Loucy (cell line): ENCODE measurements at regions not wholly inside any gene's neighbourhood (a gene's known extent, or its start where the extent isn't known, plus 50 kb on each side); places are given as distances from the start of the nearest gene placed in this dataset.

Source experiments
- EZH2phosphoT487 ChIP-seq: fragments of 200-600 bp; IDR thresholded peaks from 2 replicates; pipeline ENCODE4 v1.6.1; 2018; ENCODE audit warnings: antibody characterized with exemption, mild to moderate bottlenecking, moderate library complexity, borderline replicate concordance
- TF ChIP-seq, protein P1 (sequence below): fragments of 200-600 bp; sonication (generic); conservative IDR thresholded peaks from 2 replicates; pipeline ENCODE4 v1.5.1; 2014; ENCODE audit warnings: mild to moderate bottlenecking, antibody characterized with exemption, low read length

DNA sequence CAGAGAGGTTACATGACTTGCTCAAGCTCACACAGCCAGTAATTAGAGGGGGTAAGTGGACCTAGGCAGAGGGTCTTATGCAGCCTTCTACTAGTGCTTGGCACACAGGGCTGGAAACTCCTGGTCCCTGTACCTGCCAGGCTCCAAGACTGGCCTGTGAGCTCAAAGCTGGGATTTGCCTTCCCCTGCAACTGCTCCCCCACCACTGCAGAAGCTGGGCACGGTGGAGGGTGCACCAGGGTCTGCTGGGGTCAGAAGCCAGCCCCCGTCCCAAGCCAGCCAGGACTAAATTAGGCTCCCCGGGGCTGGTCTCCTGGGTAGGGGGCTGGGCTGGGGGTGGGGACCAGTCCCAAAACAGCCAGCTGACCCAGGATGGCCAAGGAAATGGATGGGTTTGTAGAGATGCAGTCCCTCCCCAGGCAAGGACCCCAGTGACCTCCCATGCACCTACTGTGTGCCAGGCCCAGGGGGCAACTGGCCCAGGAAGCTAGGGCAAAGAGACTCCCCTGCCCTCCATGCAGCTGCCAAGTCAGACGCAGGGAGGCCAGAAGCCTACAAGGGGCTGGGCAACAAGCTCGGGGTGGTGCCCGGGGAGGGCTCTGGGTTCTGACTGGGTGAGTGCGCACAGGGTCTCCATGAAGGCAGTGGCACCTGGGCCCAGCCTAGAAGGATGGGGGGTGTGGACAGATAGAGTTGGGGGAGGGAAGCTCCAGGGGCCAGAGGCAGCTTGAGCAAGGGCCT is 51.8 kb upstream of the LINGO1 start:
- TF ChIP-seq, protein P1, sequence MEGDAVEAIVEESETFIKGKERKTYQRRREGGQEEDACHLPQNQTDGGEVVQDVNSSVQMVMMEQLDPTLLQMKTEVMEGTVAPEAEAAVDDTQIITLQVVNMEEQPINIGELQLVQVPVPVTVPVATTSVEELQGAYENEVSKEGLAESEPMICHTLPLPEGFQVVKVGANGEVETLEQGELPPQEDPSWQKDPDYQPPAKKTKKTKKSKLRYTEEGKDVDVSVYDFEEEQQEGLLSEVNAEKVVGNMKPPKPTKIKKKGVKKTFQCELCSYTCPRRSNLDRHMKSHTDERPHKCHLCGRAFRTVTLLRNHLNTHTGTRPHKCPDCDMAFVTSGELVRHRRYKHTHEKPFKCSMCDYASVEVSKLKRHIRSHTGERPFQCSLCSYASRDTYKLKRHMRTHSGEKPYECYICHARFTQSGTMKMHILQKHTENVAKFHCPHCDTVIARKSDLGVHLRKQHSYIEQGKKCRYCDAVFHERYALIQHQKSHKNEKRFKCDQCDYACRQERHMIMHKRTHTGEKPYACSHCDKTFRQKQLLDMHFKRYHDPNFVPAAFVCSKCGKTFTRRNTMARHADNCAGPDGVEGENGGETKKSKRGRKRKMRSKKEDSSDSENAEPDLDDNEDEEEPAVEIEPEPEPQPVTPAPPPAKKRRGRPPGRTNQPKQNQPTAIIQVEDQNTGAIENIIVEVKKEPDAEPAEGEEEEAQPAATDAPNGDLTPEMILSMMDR: no peak
- no peak for TF ChIP-seq EZH2phosphoT487
